Upper lobe of left lung (tissue), 4 donors: ENCODE measurements at regions not wholly inside any gene's neighbourhood (a gene's known extent, or its start where the extent isn't known, plus 50 kb on each side); places are given as distances from the start of the nearest gene placed in this dataset.

ENCODE experiments used
- CTCF ChIP-seq, 6 experiments: fragments of 450-650 bp in 4 of 6; fragments of 200-600 bp in 2 of 6; sonication (generic) in 2 of 6; IDR thresholded peaks; one replicate each; pipeline ENCODE4 v1.5.1; 2016 to 2019; ENCODE audit warnings: antibody characterized with exemption in 6 of 6
- EP300 ChIP-seq, 4 donors: sonication (generic); formaldehyde crosslinking; IDR thresholded peaks; one replicate each; pipeline ENCODE4 v1.5.1; 2017; ENCODE audit warnings: antibody characterized with exemption in 4 of 4, control low read depth in 2 of 4

- TF ChIP-seq EP300 (IDR thresholded peaks at IDR 0.05) (no peak), CTCF (IDR thresholded peaks at IDR 0.05) (no peak)
These were observed 670.2 kb upstream of the CITED2 start for GRCh38 chr6:140044626-140045025.
